ENCODE measurements at regions not wholly inside any gene's neighbourhood (a gene's known extent, or its start where the extent isn't known, plus 50 kb on each side); places are given as distances from the start of the nearest gene placed in this dataset.

GRCh38 chr5:9861666-9862256 lies 231.6 kb upstream of the TAS2R1 start:
- Histone ChIP-seq H3K4me1 (ENCODE audit: control insufficient read depth, insufficient read depth, low read length) (no peaks in the 10 kb centered on the region), H3K4me3 (ENCODE audit: insufficient read depth, low read depth, low read length) (no peak overlapping the region), H3K56ac (ENCODE audit: extremely low read depth, insufficient read depth, low read length) (no peak overlapping the region), H3K18ac (ENCODE audit: low read depth, low read length) (no peak overlapping the region), H2BK20ac (ENCODE audit: low read depth, low read length) (no peak overlapping the region), H3K27ac (ENCODE audit: insufficient read depth, low read length) (no peak overlapping the region), H2BK120ac (ENCODE audit: low read depth, low read length) (no peak overlapping the region), H3K9ac (ENCODE audit: low read depth, low read length) (no peak overlapping the region), H4K20me1 (ENCODE audit: insufficient read depth, low read length) (no peaks in the 10 kb centered on the region), H3K4me2 (ENCODE audit: low read depth, low read length) (no peak overlapping the region), H4K8ac (ENCODE audit: low read depth in 2 of 2, low read length in 2 of 2) (no peak overlapping the region), H2BK5ac (ENCODE audit: low read depth, low read length, poor library complexity, severe bottlenecking) (no peak overlapping the region), H4K5ac (ENCODE audit: low read depth, low read length) (no peak overlapping the region), H3K4ac (ENCODE audit: low read depth, low read length) (no peak overlapping the region), H3K79me1 (ENCODE audit: low read depth in 1 of 2, low read length in 2 of 2) (no peaks in the 10 kb centered on the region), H3K36me3 (ENCODE audit: control insufficient read depth, insufficient read depth, low read length) (no peaks in the 10 kb centered on the region), H3K9me1 (ENCODE audit: insufficient read depth, low read length) (no peaks in the 10 kb centered on the region), H3K9me3 (ENCODE audit: control insufficient read depth, insufficient read depth, low read length) (peaks cover 11% of the 10 kb centered on the region), H2AK5ac (ENCODE audit: low read depth, low read length) (no peak overlapping the region), H2AK9ac (replicated peaks; ENCODE audit: low read depth, low read length, poor library complexity) (no peak overlapping the region), H4K91ac (ENCODE audit: insufficient read depth, low read depth, low read length) (no peak overlapping the region), H3K23ac (ENCODE audit: low read depth, low read length) (no peak overlapping the region), H2AFZ (replicated peaks; ENCODE audit: low read length, poor library complexity) (no peak overlapping the region), H3K27me3 (ENCODE audit: control insufficient read depth, insufficient read depth, low read length) (peaks cover 12% of the 10 kb centered on the region), H2BK15ac (ENCODE audit: low read depth, low read length) (no peak overlapping the region), H3K14ac (replicated peaks; ENCODE audit: low read depth, low read length) (no peak overlapping the region)
- dilution Hi-C loops (cut with HindIII; ENCODE audit: low sequenced_read_pairs, unreplicated experiment), result no loop called here
- in situ Hi-C loops (cut with MboI; ENCODE audit: low sequenced_read_pairs), result no loop called here
- 49% methylated on average over 4 of the region's 8 CpGs; no CpG with 5 or more reads in 1 of the 2 experiments for WGBS, 2 experiments (ENCODE audit: extremely low coverage in 2 of 2, insufficient read length in 1 of 2)
- ATAC-seq (ENCODE audit: low read depth) (no peak), DNase-seq (peak; percentile 33)
- POLR2A ChIA-PET (ENCODE audit: unreplicated experiment), result no interaction called here
- CTCF ChIA-PET, result interaction anchor here (2.0 kb wide), 1 partner anchor 10 kb away, joined by 6 read pairs; no protein-coding TSS in a partner anchor
- intact Hi-C loops (cut with micrococcal nuclease), result no loop called here
- TF ChIP-seq SMC3 (IDR thresholded peaks at IDR 0.05; ENCODE audit: low read depth, low read length) (no peak), RCOR1 (IDR thresholded peaks at IDR 0.05; ENCODE audit: insufficient replicate concordance, low read length) (no peak), ELK1 (IDR thresholded peaks at IDR 0.05; ENCODE audit: borderline replicate concordance, low read depth, low read length) (no peak), NFE2L2 (IDR thresholded peaks at IDR 0.05; ENCODE audit: low read depth, low read length) (no peak), MAZ (IDR thresholded peaks at IDR 0.05; ENCODE audit: borderline replicate concordance, low read depth, low read length) (no peak)
- BruUV-seq (replicated peaks), result no TSS peak

All from IMR-90 (cell line).